HUES48 (cell line): ENCODE measurements at regions not wholly inside any gene's neighbourhood (a gene's known extent, or its start where the extent isn't known, plus 50 kb on each side); places are given as distances from the start of the nearest gene placed in this dataset.

Experiments
- H3K27ac ChIP-seq: one replicate; pipeline ENCODE4 v1.7.0; 2013; ENCODE audit warnings: low read depth, low read length, inconsistent platforms
- H3K27me3 ChIP-seq: 2 replicates; pipeline ENCODE4 v1.6.1; 2013; ENCODE audit warnings: mild to moderate bottlenecking, low read length; ENCODE audit not compliant: control insufficient read depth, insufficient read depth
- H3K36me3 ChIP-seq: 2 replicates; pipeline ENCODE4 v1.6.1; 2013; ENCODE audit warnings: low read length; ENCODE audit not compliant: control insufficient read depth, insufficient read depth
- H3K4me1 ChIP-seq: 2 replicates; pipeline ENCODE4 v1.6.1; 2013; ENCODE audit warnings: mild to moderate bottlenecking, low read length; ENCODE audit not compliant: control insufficient read depth, insufficient read depth
- H3K4me3 ChIP-seq: 2 replicates; pipeline ENCODE4 v1.5.1; 2013; ENCODE audit warnings: mild to moderate bottlenecking, low read depth, low read length
- H3K9ac ChIP-seq: 2 replicates; pipeline ENCODE4 v1.6.1; 2013; ENCODE audit warnings: mild to moderate bottlenecking, low read depth, low read length, moderate library complexity
- H3K9me3 ChIP-seq: 2 replicates; pipeline ENCODE4 v1.6.1; 2013; ENCODE audit warnings: low read length; ENCODE audit not compliant: control insufficient read depth, insufficient read depth

- H3K27me3 ChIP-seq = no peaks in the 10 kb centered on the region
- H3K27ac ChIP-seq = no peak overlapping the region
- H3K4me1 ChIP-seq = no peaks in the 10 kb centered on the region; the same call in 1 of the 2 replicates
- no peaks in the 10 kb centered on the region; the same call in 1 of the 2 replicates for H3K9me3 ChIP-seq
- H3K4me3 ChIP-seq = no peak overlapping the region
- no peaks in the 10 kb centered on the region for H3K36me3 ChIP-seq
- no peak overlapping the region for H3K9ac ChIP-seq
These were observed 757.4 kb downstream of the RNF144A start for GRCh38 chr2:7674606-7675005.

DNA sequence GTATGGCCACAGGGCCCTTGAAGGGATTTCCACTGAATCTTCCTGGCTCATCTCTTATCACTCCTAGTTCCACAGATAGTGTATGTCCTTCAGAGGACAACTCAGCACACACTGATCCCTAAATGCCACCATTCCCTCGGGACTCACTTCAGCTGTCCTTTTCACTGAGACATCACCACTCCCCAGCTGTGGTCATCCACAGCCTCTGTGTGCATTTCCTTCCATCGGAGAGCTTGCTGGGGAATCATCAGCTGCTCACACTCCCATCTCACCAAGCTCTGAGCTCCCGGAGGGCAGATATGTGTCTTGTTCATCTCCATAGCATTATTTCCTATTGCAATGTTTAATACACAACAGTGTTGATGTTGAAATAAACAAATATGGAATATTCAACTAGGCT, 759.5 kb downstream of the RNF144A start:
- Histone ChIP-seq H3K27ac (no peak overlapping the region), H3K4me3 (no peak overlapping the region), H3K27me3 (no peaks in the 10 kb centered on the region), H3K9ac (no peak overlapping the region), H3K36me3 (no peaks in the 10 kb centered on the region), H3K4me1 (no peaks in the 10 kb centered on the region; the same call in 1 of the 2 replicates), H3K9me3 (no peaks in the 10 kb centered on the region; the same call in 1 of the 2 replicates)

GRCh38 chr2:7681881-7682461, 764.8 kb downstream of the RNF144A start:
- Histone ChIP-seq H3K36me3 (no peaks in the 10 kb centered on the region), H3K4me3 (no peak overlapping the region), H3K27me3 (no peaks in the 10 kb centered on the region), H3K9ac (no peak overlapping the region), H3K9me3 (no peaks in the 10 kb centered on the region), H3K4me1 (no peaks in the 10 kb centered on the region), H3K27ac (no peak overlapping the region)

DNA sequence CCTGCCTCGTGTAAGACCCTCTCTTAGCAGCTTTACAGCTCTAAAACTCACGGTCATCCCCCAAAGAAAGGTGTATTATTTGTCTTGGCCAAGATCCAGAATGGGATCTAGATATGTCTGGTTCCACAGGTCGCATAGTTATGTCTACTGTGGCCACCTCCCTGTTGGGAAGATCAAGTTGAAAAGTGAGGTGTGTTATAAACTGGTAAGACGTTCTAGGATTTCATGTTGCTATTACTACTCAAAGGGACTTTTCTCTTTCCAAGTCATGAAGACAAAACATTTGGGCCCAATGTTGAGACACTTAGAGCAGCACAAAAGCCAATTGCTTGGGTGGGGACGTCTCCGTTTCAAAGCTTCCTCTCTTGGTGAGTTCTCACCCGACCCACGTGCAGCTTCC, 766.0 kb downstream of the RNF144A start:
- no peaks in the 10 kb centered on the region for H3K27me3 ChIP-seq
- no peak overlapping the region for H3K27ac ChIP-seq
- H3K9me3 ChIP-seq = no peaks in the 10 kb centered on the region
- H3K4me1 ChIP-seq = no peaks in the 10 kb centered on the region
- no peak overlapping the region for H3K4me3 ChIP-seq
- H3K36me3 ChIP-seq = no peaks in the 10 kb centered on the region
- no peak overlapping the region for H3K9ac ChIP-seq

- Histone ChIP-seq H3K9me3 (no peaks in the 10 kb centered on the region), H3K4me1 (no peaks in the 10 kb centered on the region), H3K27ac (no peak overlapping the region), H3K27me3 (no peaks in the 10 kb centered on the region), H3K4me3 (no peak overlapping the region), H3K9ac (no peak overlapping the region), H3K36me3 (no peaks in the 10 kb centered on the region)
These were observed 766.5 kb downstream of the RNF144A start for GRCh38 chr2:7683708-7684107.

DNA sequence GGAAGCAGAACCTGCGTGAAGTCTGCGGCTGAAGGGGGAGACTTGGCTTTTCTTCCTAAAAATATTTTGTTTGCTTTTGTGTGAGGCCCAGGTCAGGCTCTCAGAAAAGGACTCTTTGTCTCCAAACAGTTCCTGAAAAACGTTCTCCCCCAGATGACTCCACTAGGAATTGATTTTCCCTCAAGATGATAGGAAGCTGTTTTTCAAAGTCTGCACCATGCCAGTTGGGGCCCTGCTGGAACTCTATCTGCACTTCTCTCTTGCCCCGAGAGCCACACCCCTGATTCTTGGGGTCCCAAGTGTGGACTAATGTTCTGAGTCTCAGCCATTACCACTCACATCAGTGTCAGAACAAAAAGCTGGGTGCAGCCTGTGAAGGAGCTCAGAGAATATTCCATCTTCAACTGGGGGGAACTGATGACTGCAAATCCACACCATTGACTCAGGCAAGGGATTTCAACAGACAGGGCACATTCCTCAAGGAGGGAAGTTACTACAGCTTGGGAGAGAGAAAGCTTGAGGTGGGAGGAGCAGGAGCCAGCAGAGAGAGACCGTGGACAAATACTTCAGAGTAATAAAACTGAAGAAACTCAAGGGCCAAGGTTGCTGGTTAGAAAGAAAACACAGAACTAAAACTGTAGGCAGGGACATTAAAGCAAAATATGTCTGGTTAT, 768.3 kb downstream of the RNF144A start:
- no peak overlapping the region for H3K27ac ChIP-seq
- H3K27me3 ChIP-seq = no peaks in the 10 kb centered on the region
- no peaks in the 10 kb centered on the region for H3K9me3 ChIP-seq
- H3K4me3 ChIP-seq = no peak overlapping the region
- H3K9ac ChIP-seq = no peak overlapping the region
- no peaks in the 10 kb centered on the region for H3K4me1 ChIP-seq
- no peaks in the 10 kb centered on the region for H3K36me3 ChIP-seq

DNA sequence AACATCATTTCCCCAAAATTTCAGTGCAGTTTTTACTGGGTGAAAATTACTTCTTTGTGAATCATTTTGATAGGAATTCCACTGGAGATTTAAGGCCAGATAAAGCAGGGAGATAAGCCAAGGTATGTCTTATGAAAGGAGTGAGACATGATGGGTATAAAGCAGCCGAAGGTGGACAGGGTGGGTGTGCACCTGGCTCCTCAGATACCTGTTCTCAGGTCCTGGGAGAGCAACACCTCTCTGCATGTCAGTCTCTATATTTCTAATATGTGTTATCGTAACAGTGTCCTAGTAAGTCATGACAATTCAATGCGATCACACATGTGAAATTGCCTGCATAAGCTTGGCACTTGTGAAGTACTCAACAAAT, 768.8 kb downstream of the RNF144A start:
- H3K9me3 ChIP-seq = no peaks in the 10 kb centered on the region
- no peak overlapping the region for H3K27ac ChIP-seq
- H3K4me3 ChIP-seq = no peak overlapping the region
- H3K36me3 ChIP-seq = no peaks in the 10 kb centered on the region
- H3K4me1 ChIP-seq = no peaks in the 10 kb centered on the region
- H3K27me3 ChIP-seq = no peaks in the 10 kb centered on the region
- H3K9ac ChIP-seq = no peak overlapping the region

GRCh38 chr2:7691961-7692656, 774.9 kb downstream of the RNF144A start:
- H3K9me3 ChIP-seq = no peaks in the 10 kb centered on the region
- no peak overlapping the region for H3K4me3 ChIP-seq
- H3K4me1 ChIP-seq = no peaks in the 10 kb centered on the region
- H3K9ac ChIP-seq = no peak overlapping the region
- no peaks in the 10 kb centered on the region for H3K36me3 ChIP-seq
- no peaks in the 10 kb centered on the region for H3K27me3 ChIP-seq
- H3K27ac ChIP-seq = no peak overlapping the region

DNA sequence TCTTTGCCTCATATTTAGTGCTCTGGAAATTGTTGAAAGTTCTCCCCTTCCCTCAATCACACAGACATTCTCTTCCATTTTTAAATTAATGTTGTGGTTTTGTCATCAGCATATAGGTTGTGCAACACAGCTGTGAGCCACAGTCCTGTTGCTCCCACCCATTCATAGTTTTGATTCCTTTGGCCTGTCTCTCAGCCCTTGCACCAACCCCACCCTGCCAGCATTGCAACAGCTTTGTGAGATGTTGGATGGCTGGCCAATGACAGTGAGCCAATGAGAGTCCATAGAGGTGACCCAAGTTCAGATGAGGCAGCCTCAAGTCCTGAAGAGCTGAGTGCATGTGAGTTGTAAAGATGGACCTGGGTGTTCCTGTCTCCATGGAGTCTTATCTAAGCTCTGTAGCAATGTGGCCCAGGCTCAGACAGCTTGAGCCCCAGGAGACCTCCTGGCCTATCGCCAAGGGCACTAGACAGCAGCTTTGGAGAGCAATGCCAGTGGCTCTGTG, 775.5 kb downstream of the RNF144A start:
- no peaks in the 10 kb centered on the region for H3K4me1 ChIP-seq
- no peaks in the 10 kb centered on the region for H3K27me3 ChIP-seq
- H3K9ac ChIP-seq = no peak overlapping the region
- H3K9me3 ChIP-seq = no peaks in the 10 kb centered on the region
- H3K36me3 ChIP-seq = no peaks in the 10 kb centered on the region
- no peak overlapping the region for H3K27ac ChIP-seq
- H3K4me3 ChIP-seq = no peak overlapping the region

- Histone ChIP-seq H3K27me3 (no peaks in the 10 kb centered on the region), H3K9ac (no peak overlapping the region), H3K27ac (no peak overlapping the region), H3K4me1 (no peaks in the 10 kb centered on the region), H3K4me3 (no peak overlapping the region), H3K36me3 (no peaks in the 10 kb centered on the region), H3K9me3 (no peaks in the 10 kb centered on the region)
These were observed 776.2 kb downstream of the RNF144A start for GRCh38 chr2:7693246-7694075.
